ENCODE measurements at regions not wholly inside any gene's neighbourhood (a gene's known extent, or its start where the extent isn't known, plus 50 kb on each side); places are given as distances from the start of the nearest gene placed in this dataset.
"Not testable (repeated sequence)": the region's sequence is repeated elsewhere in the genome, so short reads cannot be mapped to it uniquely, and the experiment has no call there.

DNA sequence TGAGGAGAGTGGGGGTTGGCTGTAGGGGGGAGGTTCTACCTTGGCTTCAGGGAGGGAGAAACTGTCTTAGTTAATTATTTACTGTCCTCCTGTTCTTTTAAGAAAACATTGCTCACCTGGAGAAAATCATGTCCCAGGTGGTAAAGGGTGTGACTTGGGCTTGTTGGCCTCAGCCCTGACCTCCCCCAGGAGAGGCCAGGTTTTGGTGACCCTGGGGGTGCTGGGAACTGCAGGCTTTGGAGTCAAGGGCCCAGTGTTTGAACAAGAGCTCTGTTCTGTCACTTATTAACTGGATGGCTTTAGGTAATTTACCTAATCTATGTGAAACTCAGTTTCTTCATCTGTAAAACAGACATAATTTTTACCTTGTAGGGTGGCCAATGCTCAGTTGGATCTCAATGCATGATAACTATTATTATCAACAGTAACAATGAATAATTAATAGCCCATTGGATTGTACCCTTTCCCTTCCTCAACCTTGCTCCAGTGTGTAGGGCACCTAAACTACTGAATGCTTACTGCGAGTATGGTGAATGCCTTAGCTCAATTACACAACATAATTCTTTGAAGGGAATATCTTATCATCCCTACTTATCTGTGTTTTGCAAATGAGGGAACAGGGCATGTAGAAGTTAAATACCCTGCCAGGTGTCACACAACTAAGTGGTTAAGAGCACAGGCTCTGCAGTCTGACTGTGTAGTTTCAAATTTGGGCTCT, 959.4 kb upstream of the DEFB115 start:
- H2AFZ ChIP-seq (ENCODE audit: low read depth, low read length); POLR2A ChIA-PET; DNase-seq (ENCODE audit: low read depth, low spot score); H3K4me3 ChIP-seq (replicated peaks in 1 of 3; ENCODE audit: insufficient read depth in 1 of 3, low read depth in 1 of 3, low read length in 3 of 3); H3K36me3 ChIP-seq (ENCODE audit: control insufficient read depth in 2 of 2, extremely low read depth in 1 of 2, insufficient read depth in 2 of 2, low read length in 2 of 2); FAIRE-seq; CTCF ChIA-PET; H3K4me2 ChIP-seq (ENCODE audit: insufficient read depth, low read length); H3K4me1 ChIP-seq (ENCODE audit: control insufficient read depth, extremely low read depth, insufficient read depth, low read length); H3K9me3 ChIP-seq (replicated peaks; ENCODE audit: control insufficient read depth, insufficient read depth, low read length); dilution Hi-C loops (cut with MboI; ENCODE audit: extremely low pct_ligation_motif_present, low sequenced_read_pairs); H4K20me1 ChIP-seq (replicated peaks; ENCODE audit: control insufficient read depth, extremely low read depth, insufficient read depth, low read length); H3K27me3 ChIP-seq (ENCODE audit: control insufficient read depth in 2 of 2, insufficient read depth in 2 of 2, low read length in 2 of 2); H3K79me2 ChIP-seq (ENCODE audit: control insufficient read depth, insufficient read depth, low read length); BruUV-seq (replicated peaks); H3K27ac ChIP-seq (ENCODE audit: insufficient read depth, low read depth, low read length); H3K9ac ChIP-seq (replicated peaks; ENCODE audit: extremely low read depth, insufficient read depth, low read length); H3K9me1 ChIP-seq (replicated peaks; ENCODE audit: control insufficient read depth, extremely low read depth, insufficient read depth, low read length); intact Hi-C loops (cut with micrococcal nuclease): not testable (repeated sequence)

- H3K27ac ChIP-seq (ENCODE audit: insufficient read depth, low read depth, low read length); DNase-seq (ENCODE audit: low read depth, low spot score); POLR2A ChIA-PET; CTCF ChIA-PET; FAIRE-seq; H4K20me1 ChIP-seq (replicated peaks; ENCODE audit: control insufficient read depth, extremely low read depth, insufficient read depth, low read length); H3K9me1 ChIP-seq (replicated peaks; ENCODE audit: control insufficient read depth, extremely low read depth, insufficient read depth, low read length); BruUV-seq (replicated peaks); H3K4me2 ChIP-seq (ENCODE audit: insufficient read depth, low read length); H3K27me3 ChIP-seq (ENCODE audit: control insufficient read depth in 2 of 2, insufficient read depth in 2 of 2, low read length in 2 of 2); H3K4me3 ChIP-seq (replicated peaks in 1 of 3; ENCODE audit: insufficient read depth in 1 of 3, low read depth in 1 of 3, low read length in 3 of 3); H3K36me3 ChIP-seq (ENCODE audit: control insufficient read depth in 2 of 2, extremely low read depth in 1 of 2, insufficient read depth in 2 of 2, low read length in 2 of 2); intact Hi-C loops (cut with micrococcal nuclease); H3K4me1 ChIP-seq (ENCODE audit: control insufficient read depth, extremely low read depth, insufficient read depth, low read length); dilution Hi-C loops (cut with MboI; ENCODE audit: extremely low pct_ligation_motif_present, low sequenced_read_pairs); H3K79me2 ChIP-seq (ENCODE audit: control insufficient read depth, insufficient read depth, low read length); H3K9me3 ChIP-seq (replicated peaks; ENCODE audit: control insufficient read depth, insufficient read depth, low read length); H3K9ac ChIP-seq (replicated peaks; ENCODE audit: extremely low read depth, insufficient read depth, low read length); H2AFZ ChIP-seq (ENCODE audit: low read depth, low read length): not testable (repeated sequence)
Observed at GRCh38 chr20:30300220-30300642, 957.2 kb upstream of the DEFB115 start.

GRCh38 chr20:30302786-30303185, 954.7 kb upstream of the DEFB115 start:
- H3K27ac ChIP-seq (ENCODE audit: insufficient read depth, low read depth, low read length); DNase-seq (ENCODE audit: low read depth, low spot score); POLR2A ChIA-PET; H3K79me2 ChIP-seq (ENCODE audit: control insufficient read depth, insufficient read depth, low read length); H3K4me1 ChIP-seq (ENCODE audit: control insufficient read depth, extremely low read depth, insufficient read depth, low read length); H4K20me1 ChIP-seq (replicated peaks; ENCODE audit: control insufficient read depth, extremely low read depth, insufficient read depth, low read length); BruUV-seq (replicated peaks); FAIRE-seq; intact Hi-C loops (cut with micrococcal nuclease); H3K27me3 ChIP-seq (ENCODE audit: control insufficient read depth in 2 of 2, insufficient read depth in 2 of 2, low read length in 2 of 2); H3K9me3 ChIP-seq (replicated peaks; ENCODE audit: control insufficient read depth, insufficient read depth, low read length); H2AFZ ChIP-seq (ENCODE audit: low read depth, low read length); H3K4me3 ChIP-seq (replicated peaks in 1 of 3; ENCODE audit: insufficient read depth in 1 of 3, low read depth in 1 of 3, low read length in 3 of 3); CTCF ChIA-PET; H3K36me3 ChIP-seq (ENCODE audit: control insufficient read depth in 2 of 2, extremely low read depth in 1 of 2, insufficient read depth in 2 of 2, low read length in 2 of 2); H3K9ac ChIP-seq (replicated peaks; ENCODE audit: extremely low read depth, insufficient read depth, low read length); H3K9me1 ChIP-seq (replicated peaks; ENCODE audit: control insufficient read depth, extremely low read depth, insufficient read depth, low read length); dilution Hi-C loops (cut with MboI; ENCODE audit: extremely low pct_ligation_motif_present, low sequenced_read_pairs); H3K4me2 ChIP-seq (ENCODE audit: insufficient read depth, low read length): not testable (repeated sequence)

- H3K27ac ChIP-seq (ENCODE audit: insufficient read depth, low read depth, low read length); FAIRE-seq; H3K4me3 ChIP-seq (replicated peaks in 1 of 3; ENCODE audit: insufficient read depth in 1 of 3, low read depth in 1 of 3, low read length in 3 of 3); intact Hi-C loops (cut with micrococcal nuclease); H3K9me3 ChIP-seq (replicated peaks; ENCODE audit: control insufficient read depth, insufficient read depth, low read length); POLR2A ChIA-PET; H3K9me1 ChIP-seq (replicated peaks; ENCODE audit: control insufficient read depth, extremely low read depth, insufficient read depth, low read length); BruUV-seq (replicated peaks); dilution Hi-C loops (cut with MboI; ENCODE audit: extremely low pct_ligation_motif_present, low sequenced_read_pairs); DNase-seq (ENCODE audit: low read depth, low spot score); H3K27me3 ChIP-seq (ENCODE audit: control insufficient read depth in 2 of 2, insufficient read depth in 2 of 2, low read length in 2 of 2); H3K4me1 ChIP-seq (ENCODE audit: control insufficient read depth, extremely low read depth, insufficient read depth, low read length); H3K36me3 ChIP-seq (ENCODE audit: control insufficient read depth in 2 of 2, extremely low read depth in 1 of 2, insufficient read depth in 2 of 2, low read length in 2 of 2); H3K4me2 ChIP-seq (ENCODE audit: insufficient read depth, low read length); H2AFZ ChIP-seq (ENCODE audit: low read depth, low read length); H3K79me2 ChIP-seq (ENCODE audit: control insufficient read depth, insufficient read depth, low read length); H4K20me1 ChIP-seq (replicated peaks; ENCODE audit: control insufficient read depth, extremely low read depth, insufficient read depth, low read length); CTCF ChIA-PET; H3K9ac ChIP-seq (replicated peaks; ENCODE audit: extremely low read depth, insufficient read depth, low read length): not testable (repeated sequence)
Observed at GRCh38 chr20:30309938-30310337, 947.5 kb upstream of the DEFB115 start.
